ENCODE measurements at regions not wholly inside any gene's neighbourhood (a gene's known extent, or its start where the extent isn't known, plus 50 kb on each side); places are given as distances from the start of the nearest gene placed in this dataset.

- TF ChIP-seq CTCF (conservative IDR thresholded peaks at IDR 0.05), result no peak
- no peak for TF ChIP-seq ZFX (IDR thresholded peaks at IDR 0.05)
Observed at GRCh38 chr11:121741761-121742361, 289.1 kb upstream of the SORL1-AS1 start.

All from C4-2B (cell line).